GM23338 (cell line): ENCODE measurements at regions not wholly inside any gene's neighbourhood (a gene's known extent, or its start where the extent isn't known, plus 50 kb on each side); places are given as distances from the start of the nearest gene placed in this dataset.

Experiments
- ATAC-seq: fragments of 200-7000 bp; cut with Tn5 transposase; 3 replicates; pipeline ENCODE4 v1.9.1; 2020
- DNase-seq: peaks from one replicate; pipeline ENCODE4 v3.0.0-alpha.2; 2015; ENCODE audit warnings: low spot score
- H2AFZ ChIP-seq: fragments of 200-600 bp; sonication (generic); 2 replicates; pipeline ENCODE4 v1.8.0; 2016; ENCODE audit warnings: antibody characterized with exemption, mild to moderate bottlenecking, moderate library complexity
- H3F3A ChIP-seq: fragments of 200-600 bp; sonication (generic); replicated peaks from 2 replicates; pipeline ENCODE4 v1.8.0; 2017; ENCODE audit warnings: antibody characterized with exemption, mixed run types, low read depth
- H3K27ac ChIP-seq: fragments of 200-600 bp; sonication (generic); 2 replicates; pipeline ENCODE4 v1.6.1; 2016; ENCODE audit warnings: low read depth
- H3K27me3 ChIP-seq: fragments of 200-600 bp; sonication (generic); 2 replicates; pipeline ENCODE4 v1.8.0; 2016; ENCODE audit warnings: mild to moderate bottlenecking, mixed run types, moderate library complexity; ENCODE audit not compliant: insufficient read depth
- H3K36me3 ChIP-seq: fragments of 200-600 bp; sonication (generic); 2 replicates; pipeline ENCODE4 v1.8.0; 2016; ENCODE audit warnings: mild to moderate bottlenecking; ENCODE audit not compliant: insufficient read depth
- H3K4me1 ChIP-seq: fragments of 200-600 bp; sonication (generic); 2 replicates; pipeline ENCODE4 v1.8.0; 2016; ENCODE audit warnings: mild to moderate bottlenecking, moderate library complexity; ENCODE audit not compliant: insufficient read depth
- H3K4me2 ChIP-seq: fragments of 200-600 bp; sonication (generic); 2 replicates; pipeline ENCODE4 v1.7.1; 2017; ENCODE audit warnings: mixed run types
- H3K4me3 ChIP-seq: fragments of 200-600 bp; sonication (generic); 2 replicates; pipeline ENCODE4 v1.6.1; 2016; ENCODE audit warnings: mixed run types
- H3K79me2 ChIP-seq: fragments of 200-600 bp; sonication (generic); replicated peaks from 2 replicates; pipeline ENCODE4 v1.8.0; 2017; ENCODE audit warnings: mild to moderate bottlenecking; ENCODE audit not compliant: insufficient read depth
- H3K9me2 ChIP-seq: fragments of 200-600 bp; sonication (generic); 2 replicates; pipeline ENCODE4 v1.8.0; 2017; ENCODE audit not compliant: insufficient read depth
- H4K20me1 ChIP-seq: fragments of 200-600 bp; sonication (generic); replicated peaks from 2 replicates; pipeline ENCODE4 v1.8.0; 2017; ENCODE audit warnings: mild to moderate bottlenecking; ENCODE audit not compliant: insufficient read depth
- H3K27ac Mint-ChIP-seq: 2 replicates; pipeline ENCODE4 v1.8.0; 2020; ENCODE audit warnings: inconsistent platforms, mild to moderate bottlenecking, moderate library complexity, mixed read lengths
- H3K27me3 Mint-ChIP-seq: 3 replicates; pipeline ENCODE4 v1.8.0; 2022; ENCODE audit warnings: low read depth, mild to moderate bottlenecking, moderate library complexity, mixed read lengths, inconsistent platforms; ENCODE audit not compliant: insufficient read depth, poor library complexity
- H3K36me3 Mint-ChIP-seq: 3 replicates; pipeline ENCODE4 v1.8.0; 2021; ENCODE audit warnings: low read depth, mild to moderate bottlenecking, inconsistent platforms, moderate library complexity, mixed read lengths
- H3K4me1 Mint-ChIP-seq: 3 replicates; pipeline ENCODE4 v1.8.0; 2020; ENCODE audit warnings: mild to moderate bottlenecking, inconsistent platforms, mixed read lengths
- H3K4me3 Mint-ChIP-seq: 3 replicates; pipeline ENCODE4 v1.8.0; 2021; ENCODE audit warnings: moderate library complexity, mild to moderate bottlenecking, inconsistent platforms, mixed read lengths
- H3K9me3 Mint-ChIP-seq: 3 replicates; pipeline ENCODE4 v1.8.0; 2020; ENCODE audit warnings: moderate library complexity, mild to moderate bottlenecking, inconsistent platforms, mixed read lengths
- CREB1 ChIP-seq: fragments of 250-450 bp; sonication (Bioruptor Pico); IDR thresholded peaks from 2 replicates; pipeline ENCODE4 v1.5.0; 2020; ENCODE audit warnings: low read depth, mild to moderate bottlenecking, moderate library complexity
- EZH2 ChIP-seq: fragments of 200-600 bp; sonication (generic); IDR thresholded peaks from one replicate; pipeline ENCODE4 v1.8.0; 2017; ENCODE audit warnings: antibody characterized with exemption, mild to moderate bottlenecking, low read depth; ENCODE audit not compliant: unreplicated experiment
- REST ChIP-seq: IDR thresholded peaks from one replicate; pipeline ENCODE4 v1.6.1; 2018; ENCODE audit warnings: antibody characterized with exemption; ENCODE audit not compliant: unreplicated experiment
- ZNF114 ChIP-seq: fragments of 250-450 bp; sonication (Bioruptor Pico); IDR thresholded peaks from 2 replicates; pipeline ENCODE4 v1.5.0; 2020; ENCODE audit warnings: mild to moderate bottlenecking, moderate library complexity
- ZNF331 ChIP-seq: fragments of 250-450 bp; sonication (Bioruptor Pico); IDR thresholded peaks from 2 replicates; pipeline ENCODE4 v1.5.0; 2020; ENCODE audit warnings: low read depth, mild to moderate bottlenecking, moderate library complexity
- TF ChIP-seq, protein P1 (sequence below): fragments of 250-450 bp; sonication (Bioruptor Pico); IDR thresholded peaks from 2 replicates; pipeline ENCODE4 v1.5.0; 2020; ENCODE audit warnings: mild to moderate bottlenecking, moderate library complexity
- TF ChIP-seq, protein P2 (sequence below): IDR thresholded peaks from 2 replicates; pipeline ENCODE4 v1.6.1; 2016; ENCODE audit warnings: antibody characterized with exemption

- TF ChIP-seq CREB1: no peak
These were observed 570.2 kb upstream of the POM121L12 start (continued) for GRCh38 chr7:52465216-52465615.

- H3K27me3 ChIP-seq: no peaks in the 10 kb centered on the region
- no peak for DNase-seq
- no peak overlapping the region for H2AFZ ChIP-seq
- no peak overlapping the region for H3K4me3 ChIP-seq
- H3F3A ChIP-seq: no peaks in the 10 kb centered on the region
- H4K20me1 ChIP-seq: no peaks in the 10 kb centered on the region
- H3K4me1 ChIP-seq: no peaks in the 10 kb centered on the region
- TF ChIP-seq REST: no peak
- TF ChIP-seq ZNF331: no peak
- no peak for TF ChIP-seq EZH2
- TF ChIP-seq, protein P1, sequence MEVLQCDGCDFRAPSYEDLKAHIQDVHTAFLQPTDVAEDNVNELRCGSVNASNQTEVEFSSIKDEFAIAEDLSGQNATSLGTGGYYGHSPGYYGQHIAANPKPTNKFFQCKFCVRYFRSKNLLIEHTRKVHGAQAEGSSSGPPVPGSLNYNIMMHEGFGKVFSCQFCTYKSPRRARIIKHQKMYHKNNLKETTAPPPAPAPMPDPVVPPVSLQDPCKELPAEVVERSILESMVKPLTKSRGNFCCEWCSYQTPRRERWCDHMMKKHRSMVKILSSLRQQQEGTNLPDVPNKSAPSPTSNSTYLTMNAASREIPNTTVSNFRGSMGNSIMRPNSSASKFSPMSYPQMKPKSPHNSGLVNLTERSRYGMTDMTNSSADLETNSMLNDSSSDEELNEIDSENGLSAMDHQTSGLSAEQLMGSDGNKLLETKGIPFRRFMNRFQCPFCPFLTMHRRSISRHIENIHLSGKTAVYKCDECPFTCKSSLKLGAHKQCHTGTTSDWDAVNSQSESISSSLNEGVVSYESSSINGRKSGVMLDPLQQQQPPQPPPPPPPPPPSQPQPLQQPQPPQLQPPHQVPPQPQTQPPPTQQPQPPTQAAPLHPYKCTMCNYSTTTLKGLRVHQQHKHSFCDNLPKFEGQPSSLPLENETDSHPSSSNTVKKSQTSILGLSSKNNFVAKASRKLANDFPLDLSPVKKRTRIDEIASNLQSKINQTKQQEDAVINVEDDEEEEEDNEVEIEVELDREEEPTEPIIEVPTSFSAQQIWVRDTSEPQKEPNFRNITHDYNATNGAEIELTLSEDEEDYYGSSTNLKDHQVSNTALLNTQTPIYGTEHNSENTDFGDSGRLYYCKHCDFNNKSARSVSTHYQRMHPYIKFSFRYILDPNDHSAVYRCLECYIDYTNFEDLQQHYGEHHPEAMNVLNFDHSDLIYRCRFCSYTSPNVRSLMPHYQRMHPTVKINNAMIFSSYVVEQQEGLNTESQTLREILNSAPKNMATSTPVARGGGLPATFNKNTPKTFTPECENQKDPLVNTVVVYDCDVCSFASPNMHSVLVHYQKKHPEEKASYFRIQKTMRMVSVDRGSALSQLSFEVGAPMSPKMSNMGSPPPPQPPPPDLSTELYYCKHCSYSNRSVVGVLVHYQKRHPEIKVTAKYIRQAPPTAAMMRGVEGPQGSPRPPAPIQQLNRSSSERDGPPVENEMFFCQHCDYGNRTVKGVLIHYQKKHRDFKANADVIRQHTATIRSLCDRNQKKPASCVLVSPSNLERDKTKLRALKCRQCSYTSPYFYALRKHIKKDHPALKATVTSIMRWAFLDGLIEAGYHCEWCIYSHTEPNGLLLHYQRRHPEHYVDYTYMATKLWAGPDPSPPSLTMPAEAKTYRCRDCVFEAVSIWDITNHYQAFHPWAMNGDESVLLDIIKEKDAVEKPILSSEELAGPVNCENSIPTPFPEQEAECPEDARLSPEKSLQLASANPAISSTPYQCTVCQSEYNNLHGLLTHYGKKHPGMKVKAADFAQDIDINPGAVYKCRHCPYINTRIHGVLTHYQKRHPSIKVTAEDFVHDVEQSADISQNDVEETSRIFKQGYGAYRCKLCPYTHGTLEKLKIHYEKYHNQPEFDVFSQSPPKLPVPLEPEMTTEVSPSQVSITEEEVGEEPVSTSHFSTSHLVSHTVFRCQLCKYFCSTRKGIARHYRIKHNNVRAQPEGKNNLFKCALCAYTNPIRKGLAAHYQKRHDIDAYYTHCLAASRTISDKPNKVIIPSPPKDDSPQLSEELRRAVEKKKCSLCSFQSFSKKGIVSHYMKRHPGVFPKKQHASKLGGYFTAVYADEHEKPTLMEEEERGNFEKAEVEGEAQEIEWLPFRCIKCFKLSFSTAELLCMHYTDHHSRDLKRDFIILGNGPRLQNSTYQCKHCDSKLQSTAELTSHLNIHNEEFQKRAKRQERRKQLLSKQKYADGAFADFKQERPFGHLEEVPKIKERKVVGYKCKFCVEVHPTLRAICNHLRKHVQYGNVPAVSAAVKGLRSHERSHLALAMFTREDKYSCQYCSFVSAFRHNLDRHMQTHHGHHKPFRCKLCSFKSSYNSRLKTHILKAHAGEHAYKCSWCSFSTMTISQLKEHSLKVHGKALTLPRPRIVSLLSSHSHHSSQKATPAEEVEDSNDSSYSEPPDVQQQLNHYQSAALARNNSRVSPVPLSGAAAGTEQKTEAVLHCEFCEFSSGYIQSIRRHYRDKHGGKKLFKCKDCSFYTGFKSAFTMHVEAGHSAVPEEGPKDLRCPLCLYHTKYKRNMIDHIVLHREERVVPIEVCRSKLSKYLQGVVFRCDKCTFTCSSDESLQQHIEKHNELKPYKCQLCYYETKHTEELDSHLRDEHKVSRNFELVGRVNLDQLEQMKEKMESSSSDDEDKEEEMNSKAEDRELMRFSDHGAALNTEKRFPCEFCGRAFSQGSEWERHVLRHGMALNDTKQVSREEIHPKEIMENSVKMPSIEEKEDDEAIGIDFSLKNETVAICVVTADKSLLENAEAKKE: no peak
- TF ChIP-seq ZNF114 (CRISPR knock-in tag): no peak
- TF ChIP-seq, protein P2, sequence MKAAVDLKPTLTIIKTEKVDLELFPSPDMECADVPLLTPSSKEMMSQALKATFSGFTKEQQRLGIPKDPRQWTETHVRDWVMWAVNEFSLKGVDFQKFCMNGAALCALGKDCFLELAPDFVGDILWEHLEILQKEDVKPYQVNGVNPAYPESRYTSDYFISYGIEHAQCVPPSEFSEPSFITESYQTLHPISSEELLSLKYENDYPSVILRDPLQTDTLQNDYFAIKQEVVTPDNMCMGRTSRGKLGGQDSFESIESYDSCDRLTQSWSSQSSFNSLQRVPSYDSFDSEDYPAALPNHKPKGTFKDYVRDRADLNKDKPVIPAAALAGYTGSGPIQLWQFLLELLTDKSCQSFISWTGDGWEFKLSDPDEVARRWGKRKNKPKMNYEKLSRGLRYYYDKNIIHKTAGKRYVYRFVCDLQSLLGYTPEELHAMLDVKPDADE: no peak
- no peak for TF ChIP-seq CREB1
- H3K27ac ChIP-seq: no peak overlapping the region
- H3K9me3 Mint-ChIP-seq: no peaks in the 10 kb centered on the region; the same call in 2 of the 3 replicates
- H3K36me3 ChIP-seq: no peaks in the 10 kb centered on the region; the same call in 1 of the 2 replicates
- no peak overlapping the region for H3K4me2 ChIP-seq
- no peak for ATAC-seq
- no peaks in the 10 kb centered on the region for H3K79me2 ChIP-seq
- H3K4me3 Mint-ChIP-seq: no peak overlapping the region
- H3K36me3 Mint-ChIP-seq: no peaks in the 10 kb centered on the region
- H3K27me3 Mint-ChIP-seq: no peaks in the 10 kb centered on the region
- peaks cover 12% of the 10 kb centered on the region for H3K9me2 ChIP-seq
- no peaks in the 10 kb centered on the region for H3K4me1 Mint-ChIP-seq
- no peak overlapping the region for H3K27ac Mint-ChIP-seq
These were observed 572.1 kb upstream of the POM121L12 start for GRCh38 chr7:52463341-52463740.
